Uterus (tissue), 2 donors: ENCODE measurements at regions not wholly inside any gene's neighbourhood (a gene's known extent, or its start where the extent isn't known, plus 50 kb on each side); places are given as distances from the start of the nearest gene placed in this dataset.

Source experiments
- POLR2A ChIP-seq, 2 donors: fragments of 450-650 bp; IDR thresholded peaks; one replicate each; pipeline ENCODE4 v1.6.1; 2016; ENCODE audit warnings: antibody characterized with exemption in 2 of 2, mild to moderate bottlenecking in 1 of 2, moderate library complexity in 1 of 2
- TF ChIP-seq, protein P1 (sequence below), 4 experiments: fragments of 200-600 bp in 2 of 4; fragments of 450-650 bp in 2 of 4; sonication (generic) in 2 of 4; IDR thresholded peaks; one replicate each; pipeline ENCODE4 v1.5.1; 2016 to 2019; ENCODE audit warnings: antibody characterized with exemption in 4 of 4, mild to moderate bottlenecking in 2 of 4, moderate library complexity in 1 of 4

DNA sequence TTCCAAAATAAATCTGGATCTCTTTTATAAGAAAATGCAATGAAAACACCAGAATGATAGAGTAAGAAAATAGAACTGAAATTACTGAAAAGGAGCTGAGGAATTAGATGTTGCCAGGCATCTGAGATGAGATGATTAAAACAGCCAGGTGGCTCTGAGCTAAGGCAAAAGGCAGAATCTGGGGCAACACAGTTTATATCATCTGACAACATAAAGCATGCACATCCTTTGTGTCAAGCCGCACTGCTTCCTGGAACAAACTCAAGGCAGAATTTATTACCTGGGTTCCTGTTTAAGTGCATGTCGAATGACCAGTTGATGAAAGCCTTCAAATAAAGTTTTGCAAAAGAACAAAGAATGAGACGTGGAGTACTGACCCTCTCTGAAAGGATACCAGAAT is 247.0 kb downstream of the SNX10 start:
- TF ChIP-seq, protein P1, sequence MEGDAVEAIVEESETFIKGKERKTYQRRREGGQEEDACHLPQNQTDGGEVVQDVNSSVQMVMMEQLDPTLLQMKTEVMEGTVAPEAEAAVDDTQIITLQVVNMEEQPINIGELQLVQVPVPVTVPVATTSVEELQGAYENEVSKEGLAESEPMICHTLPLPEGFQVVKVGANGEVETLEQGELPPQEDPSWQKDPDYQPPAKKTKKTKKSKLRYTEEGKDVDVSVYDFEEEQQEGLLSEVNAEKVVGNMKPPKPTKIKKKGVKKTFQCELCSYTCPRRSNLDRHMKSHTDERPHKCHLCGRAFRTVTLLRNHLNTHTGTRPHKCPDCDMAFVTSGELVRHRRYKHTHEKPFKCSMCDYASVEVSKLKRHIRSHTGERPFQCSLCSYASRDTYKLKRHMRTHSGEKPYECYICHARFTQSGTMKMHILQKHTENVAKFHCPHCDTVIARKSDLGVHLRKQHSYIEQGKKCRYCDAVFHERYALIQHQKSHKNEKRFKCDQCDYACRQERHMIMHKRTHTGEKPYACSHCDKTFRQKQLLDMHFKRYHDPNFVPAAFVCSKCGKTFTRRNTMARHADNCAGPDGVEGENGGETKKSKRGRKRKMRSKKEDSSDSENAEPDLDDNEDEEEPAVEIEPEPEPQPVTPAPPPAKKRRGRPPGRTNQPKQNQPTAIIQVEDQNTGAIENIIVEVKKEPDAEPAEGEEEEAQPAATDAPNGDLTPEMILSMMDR (IDR thresholded peaks at IDR 0.05), result no peak
- TF ChIP-seq POLR2A (IDR thresholded peaks at IDR 0.05), result no peak
